ENCODE measurements at regions not wholly inside any gene's neighbourhood (a gene's known extent, or its start where the extent isn't known, plus 50 kb on each side); places are given as distances from the start of the nearest gene placed in this dataset.

DNA sequence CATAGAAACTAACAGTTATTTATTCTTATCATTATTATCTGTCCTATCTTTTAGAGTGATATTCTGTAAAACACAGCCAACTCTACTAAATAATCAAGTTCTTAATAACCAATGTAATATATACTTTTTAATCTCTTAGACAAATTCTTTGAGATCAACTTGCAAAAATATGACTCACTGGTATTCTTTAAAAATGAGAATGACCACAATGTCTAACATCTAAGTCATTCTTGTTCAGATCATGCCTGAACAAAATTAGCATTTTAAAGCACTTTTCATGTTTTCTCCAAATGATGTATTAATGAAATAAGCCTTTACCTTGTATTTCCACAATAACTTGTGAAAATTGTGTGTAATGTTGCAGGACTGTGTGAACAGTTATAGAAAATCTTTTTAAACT lies 356.9 kb upstream of the RGMB start:
- H3K36me3 ChIP-seq (ENCODE audit: control insufficient read depth in 3 of 3, insufficient read depth in 3 of 3, low read length in 3 of 3): no peaks in the 10 kb centered on the region
- no peak overlapping the region for H3K27ac ChIP-seq (ENCODE audit: low read depth, low read length)
- H3K4me3 ChIP-seq (ENCODE audit: low read length in 3 of 3): no peak overlapping the region
- H3K9me3 ChIP-seq (ENCODE audit: control insufficient read depth in 3 of 3, low read length in 3 of 3): no peaks in the 10 kb centered on the region
- H3K27me3 ChIP-seq (ENCODE audit: control insufficient read depth in 3 of 3, insufficient read depth in 3 of 3, low read length in 3 of 3): no peaks in the 10 kb centered on the region
- no peaks in the 10 kb centered on the region for H3K4me1 ChIP-seq (ENCODE audit: control insufficient read depth in 3 of 3, insufficient read depth in 3 of 3, low read length in 3 of 3)
- no peak overlapping the region for H3K9ac ChIP-seq (ENCODE audit: low read depth in 1 of 3, low read length in 3 of 3)

GRCh38 chr5:98419825-98420224 lies 353.6 kb upstream of the RGMB start:
- Histone ChIP-seq H3K4me3 (ENCODE audit: low read length in 3 of 3) (no peak overlapping the region), H3K4me1 (ENCODE audit: control insufficient read depth in 3 of 3, insufficient read depth in 3 of 3, low read length in 3 of 3) (no peaks in the 10 kb centered on the region), H3K27ac (ENCODE audit: low read depth, low read length) (no peak overlapping the region), H3K9ac (ENCODE audit: low read depth in 1 of 3, low read length in 3 of 3) (no peak overlapping the region), H3K27me3 (ENCODE audit: control insufficient read depth in 3 of 3, insufficient read depth in 3 of 3, low read length in 3 of 3) (no peaks in the 10 kb centered on the region), H3K9me3 (ENCODE audit: control insufficient read depth in 3 of 3, low read length in 3 of 3) (no peaks in the 10 kb centered on the region), H3K36me3 (ENCODE audit: control insufficient read depth in 3 of 3, insufficient read depth in 3 of 3, low read length in 3 of 3) (no peaks in the 10 kb centered on the region)

DNA sequence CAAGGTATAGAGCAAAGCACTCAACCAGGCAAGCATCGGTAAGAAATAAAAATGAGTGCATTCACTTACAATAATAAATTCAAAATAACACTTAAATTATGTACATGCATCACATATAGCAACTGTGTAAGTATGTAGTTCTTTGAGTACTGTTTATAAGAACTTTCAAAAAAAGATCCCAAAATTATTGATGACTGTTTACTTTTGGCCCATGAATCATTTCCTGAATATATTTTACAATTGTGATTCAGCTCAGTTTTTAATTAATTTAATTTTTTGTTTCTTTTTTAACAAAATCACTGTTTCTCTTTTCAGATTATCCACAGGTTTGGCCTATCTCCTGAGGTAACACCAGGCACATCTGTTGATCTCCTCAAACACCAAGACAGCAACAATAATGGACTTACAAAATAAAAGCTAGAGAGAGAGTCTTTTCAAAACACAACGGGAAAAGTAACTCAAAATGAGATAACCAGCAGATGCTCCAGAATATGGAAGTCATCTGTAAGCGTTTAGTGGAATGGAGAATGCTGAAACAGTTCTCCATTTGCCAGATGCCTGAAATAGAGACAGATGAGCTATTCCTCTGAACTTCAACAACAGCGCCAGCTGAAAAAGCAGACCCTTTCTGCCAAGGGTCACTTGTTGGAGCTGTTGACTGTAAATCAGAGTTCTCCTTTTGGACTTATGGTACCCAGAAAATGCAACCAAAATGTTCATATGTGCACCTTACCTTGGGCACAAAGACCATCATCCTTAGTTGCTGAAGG lies 348.6 kb upstream of the RGMB start:
- Histone ChIP-seq H3K36me3 (ENCODE audit: control insufficient read depth in 3 of 3, insufficient read depth in 3 of 3, low read length in 3 of 3) (no peaks in the 10 kb centered on the region), H3K4me1 (ENCODE audit: control insufficient read depth in 3 of 3, insufficient read depth in 3 of 3, low read length in 3 of 3) (no peaks in the 10 kb centered on the region), H3K9ac (ENCODE audit: low read depth in 1 of 3, low read length in 3 of 3) (no peak overlapping the region), H3K9me3 (ENCODE audit: control insufficient read depth in 3 of 3, low read length in 3 of 3) (no peaks in the 10 kb centered on the region), H3K27ac (ENCODE audit: low read depth, low read length) (no peak overlapping the region), H3K4me3 (ENCODE audit: low read length in 3 of 3) (no peak overlapping the region), H3K27me3 (ENCODE audit: control insufficient read depth in 3 of 3, insufficient read depth in 3 of 3, low read length in 3 of 3) (no peaks in the 10 kb centered on the region)

GRCh38 chr5:98425640-98426039 lies 347.8 kb upstream of the RGMB start:
- Histone ChIP-seq H3K36me3 (ENCODE audit: control insufficient read depth in 3 of 3, insufficient read depth in 3 of 3, low read length in 3 of 3) (no peaks in the 10 kb centered on the region), H3K9me3 (ENCODE audit: control insufficient read depth in 3 of 3, low read length in 3 of 3) (no peaks in the 10 kb centered on the region), H3K9ac (ENCODE audit: low read depth in 1 of 3, low read length in 3 of 3) (no peak overlapping the region), H3K27me3 (ENCODE audit: control insufficient read depth in 3 of 3, insufficient read depth in 3 of 3, low read length in 3 of 3) (no peaks in the 10 kb centered on the region), H3K4me1 (ENCODE audit: control insufficient read depth in 3 of 3, insufficient read depth in 3 of 3, low read length in 3 of 3) (no peaks in the 10 kb centered on the region), H3K4me3 (ENCODE audit: low read length in 3 of 3) (no peak overlapping the region), H3K27ac (ENCODE audit: low read depth, low read length) (no peak overlapping the region)

DNA sequence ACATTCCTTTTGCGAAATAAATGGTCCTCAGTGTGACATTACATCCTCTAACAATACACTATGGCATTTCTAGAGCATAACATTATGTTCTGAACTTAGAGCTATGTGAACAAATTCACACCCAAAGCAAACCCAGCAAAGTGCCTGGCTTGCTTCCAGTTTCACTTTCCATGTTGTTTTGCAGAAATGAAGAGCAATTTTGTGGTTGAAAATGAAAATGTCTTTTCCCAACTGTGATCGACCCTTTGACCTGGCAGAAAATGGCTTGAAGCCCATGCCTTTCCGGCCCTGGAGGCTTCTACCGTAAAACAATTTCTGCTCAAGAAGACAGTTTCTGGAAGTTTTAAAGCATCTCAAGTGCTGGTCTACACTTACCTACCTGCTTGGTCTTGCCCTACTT lies 344.7 kb upstream of the RGMB start:
- H3K9ac ChIP-seq (ENCODE audit: low read depth in 1 of 3, low read length in 3 of 3): no peak overlapping the region

GRCh38 chr5:98432378-98432777 lies 341.1 kb upstream of the RGMB start:
- H3K9me3 ChIP-seq (ENCODE audit: control insufficient read depth in 3 of 3, low read length in 3 of 3): no peaks in the 10 kb centered on the region
- H3K27me3 ChIP-seq (ENCODE audit: control insufficient read depth in 3 of 3, insufficient read depth in 3 of 3, low read length in 3 of 3): no peaks in the 10 kb centered on the region
- H3K4me1 ChIP-seq (ENCODE audit: control insufficient read depth in 3 of 3, insufficient read depth in 3 of 3, low read length in 3 of 3): no peaks in the 10 kb centered on the region
- no peaks in the 10 kb centered on the region for H3K36me3 ChIP-seq (ENCODE audit: control insufficient read depth in 3 of 3, insufficient read depth in 3 of 3, low read length in 3 of 3)
- H3K27ac ChIP-seq (ENCODE audit: low read depth, low read length): no peak overlapping the region
- no peak overlapping the region for H3K4me3 ChIP-seq (ENCODE audit: low read length in 3 of 3)
- H3K9ac ChIP-seq (ENCODE audit: low read depth in 1 of 3, low read length in 3 of 3): no peak overlapping the region

More for the DNA sequence above, 344.7 kb upstream of the RGMB start:
- no peaks in the 10 kb centered on the region for H3K9me3 ChIP-seq (ENCODE audit: control insufficient read depth in 3 of 3, low read length in 3 of 3)
- H3K27ac ChIP-seq (ENCODE audit: low read depth, low read length): no peak overlapping the region
- H3K36me3 ChIP-seq (ENCODE audit: control insufficient read depth in 3 of 3, insufficient read depth in 3 of 3, low read length in 3 of 3): no peaks in the 10 kb centered on the region
- H3K27me3 ChIP-seq (ENCODE audit: control insufficient read depth in 3 of 3, insufficient read depth in 3 of 3, low read length in 3 of 3): no peaks in the 10 kb centered on the region
- H3K4me3 ChIP-seq (ENCODE audit: low read length in 3 of 3): no peak overlapping the region
- H3K4me1 ChIP-seq (ENCODE audit: control insufficient read depth in 3 of 3, insufficient read depth in 3 of 3, low read length in 3 of 3): no peaks in the 10 kb centered on the region

DNA sequence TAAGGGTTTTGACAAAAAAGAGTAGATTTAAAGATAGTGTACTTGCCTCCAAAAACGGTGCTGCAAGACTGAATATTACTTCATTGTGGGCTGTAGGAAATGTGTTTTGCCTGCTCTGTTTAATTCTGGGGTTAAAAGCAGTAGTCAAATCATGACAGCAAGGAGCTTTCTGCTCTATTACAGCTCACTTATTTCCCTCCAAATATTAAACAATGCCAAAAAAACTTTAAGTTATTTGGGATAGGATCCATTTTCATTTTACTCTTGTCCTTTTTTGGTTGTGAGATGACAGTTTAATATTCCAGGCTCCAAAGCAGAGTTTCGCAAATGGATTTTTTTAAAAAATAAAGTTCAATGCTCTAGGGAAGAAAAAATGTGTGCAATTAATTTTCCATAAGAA lies 340.4 kb upstream of the RGMB start:
- H3K4me3 ChIP-seq (ENCODE audit: low read length in 3 of 3): no peak overlapping the region
- no peak overlapping the region for H3K27ac ChIP-seq (ENCODE audit: low read depth, low read length)
- no peaks in the 10 kb centered on the region for H3K27me3 ChIP-seq (ENCODE audit: control insufficient read depth in 3 of 3, insufficient read depth in 3 of 3, low read length in 3 of 3)
- H3K9ac ChIP-seq (ENCODE audit: low read depth in 1 of 3, low read length in 3 of 3): no peak overlapping the region
- H3K9me3 ChIP-seq (ENCODE audit: control insufficient read depth in 3 of 3, low read length in 3 of 3): no peaks in the 10 kb centered on the region
- no peaks in the 10 kb centered on the region for H3K36me3 ChIP-seq (ENCODE audit: control insufficient read depth in 3 of 3, insufficient read depth in 3 of 3, low read length in 3 of 3)
- no peaks in the 10 kb centered on the region for H3K4me1 ChIP-seq (ENCODE audit: control insufficient read depth in 3 of 3, insufficient read depth in 3 of 3, low read length in 3 of 3)

GRCh38 chr5:98433673-98434072 lies 339.8 kb upstream of the RGMB start:
- Histone ChIP-seq H3K4me3 (ENCODE audit: low read length in 3 of 3) (no peak overlapping the region), H3K27me3 (ENCODE audit: control insufficient read depth in 3 of 3, insufficient read depth in 3 of 3, low read length in 3 of 3) (no peaks in the 10 kb centered on the region), H3K36me3 (ENCODE audit: control insufficient read depth in 3 of 3, insufficient read depth in 3 of 3, low read length in 3 of 3) (no peaks in the 10 kb centered on the region), H3K27ac (ENCODE audit: low read depth, low read length) (no peak overlapping the region), H3K4me1 (ENCODE audit: control insufficient read depth in 3 of 3, insufficient read depth in 3 of 3, low read length in 3 of 3) (no peaks in the 10 kb centered on the region), H3K9ac (ENCODE audit: low read depth in 1 of 3, low read length in 3 of 3) (no peak overlapping the region), H3K9me3 (ENCODE audit: control insufficient read depth in 3 of 3, low read length in 3 of 3) (no peaks in the 10 kb centered on the region)

DNA sequence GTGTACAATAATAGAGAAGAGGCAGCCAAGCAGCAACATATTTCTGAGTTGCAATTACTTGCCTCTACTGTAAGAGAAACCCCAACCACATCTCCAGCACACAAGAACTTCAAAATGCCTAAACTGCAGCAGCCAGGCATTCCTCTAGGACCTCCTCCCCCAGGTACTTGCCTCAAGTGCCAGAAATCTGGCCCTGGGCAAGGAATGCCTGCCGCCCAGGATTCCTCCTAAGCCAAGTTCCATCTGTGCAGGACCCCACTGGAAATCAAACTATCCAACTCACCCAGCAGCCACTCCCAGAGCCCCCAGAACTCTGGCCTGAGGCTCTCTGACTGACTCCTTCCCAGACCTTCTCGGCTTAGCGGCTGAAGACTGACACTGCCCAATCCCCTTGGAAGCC lies 336.8 kb upstream of the RGMB start:
- no peaks in the 10 kb centered on the region for H3K9me3 ChIP-seq (ENCODE audit: control insufficient read depth in 3 of 3, low read length in 3 of 3)
- no peaks in the 10 kb centered on the region for H3K4me1 ChIP-seq (ENCODE audit: control insufficient read depth in 3 of 3, insufficient read depth in 3 of 3, low read length in 3 of 3)

DNA sequence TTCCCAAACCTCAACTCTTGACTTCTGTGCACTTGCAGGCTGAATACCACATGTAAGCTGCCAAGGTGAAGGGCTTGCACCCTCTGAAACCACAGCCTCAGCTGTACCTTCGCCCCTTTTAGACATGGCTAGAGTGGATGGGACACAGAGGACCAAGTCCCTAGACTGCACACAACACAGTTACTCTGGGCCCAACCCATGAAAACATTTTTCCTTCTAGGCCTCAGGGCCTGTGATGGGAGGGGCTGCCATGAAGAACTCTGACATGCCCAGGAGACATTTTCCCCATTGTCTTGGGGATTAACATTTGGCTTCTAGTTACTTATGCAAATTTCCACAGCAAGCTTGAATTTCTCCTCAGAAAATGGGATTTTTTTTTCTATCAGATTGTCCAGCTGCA lies 331.0 kb upstream of the RGMB start:
- Histone ChIP-seq H3K4me3 (ENCODE audit: low read length in 3 of 3) (no peak overlapping the region), H3K4me1 (ENCODE audit: control insufficient read depth in 3 of 3, insufficient read depth in 3 of 3, low read length in 3 of 3) (no peaks in the 10 kb centered on the region)

More for the DNA sequence above, 336.8 kb upstream of the RGMB start:
- H3K27me3 ChIP-seq (ENCODE audit: control insufficient read depth in 3 of 3, insufficient read depth in 3 of 3, low read length in 3 of 3): no peaks in the 10 kb centered on the region
- no peaks in the 10 kb centered on the region for H3K36me3 ChIP-seq (ENCODE audit: control insufficient read depth in 3 of 3, insufficient read depth in 3 of 3, low read length in 3 of 3)
- H3K27ac ChIP-seq (ENCODE audit: low read depth, low read length): no peak overlapping the region
- no peak overlapping the region for H3K9ac ChIP-seq (ENCODE audit: low read depth in 1 of 3, low read length in 3 of 3)
- no peak overlapping the region for H3K4me3 ChIP-seq (ENCODE audit: low read length in 3 of 3)

More for the DNA sequence above, 331.0 kb upstream of the RGMB start:
- Histone ChIP-seq H3K27ac (ENCODE audit: low read depth, low read length) (no peak overlapping the region), H3K9ac (ENCODE audit: low read depth in 1 of 3, low read length in 3 of 3) (no peak overlapping the region), H3K36me3 (ENCODE audit: control insufficient read depth in 3 of 3, insufficient read depth in 3 of 3, low read length in 3 of 3) (no peaks in the 10 kb centered on the region), H3K9me3 (ENCODE audit: control insufficient read depth in 3 of 3, low read length in 3 of 3) (no peaks in the 10 kb centered on the region), H3K27me3 (ENCODE audit: control insufficient read depth in 3 of 3, insufficient read depth in 3 of 3, low read length in 3 of 3) (no peaks in the 10 kb centered on the region)

Data from skeletal muscle tissue (tissue), 3 donors.